IPS-20b (cell line): ENCODE measurements at regions not wholly inside any gene's neighbourhood (a gene's known extent, or its start where the extent isn't known, plus 50 kb on each side); places are given as distances from the start of the nearest gene placed in this dataset.
A peak's percentile ranks its signal among the peaks of the same experiment; 100 is the strongest.
"Not testable (repeated sequence)": the region's sequence is repeated elsewhere in the genome, so short reads cannot be mapped to it uniquely, and the experiment has no call there.

Experiments used
- H3K27ac ChIP-seq: one replicate; pipeline ENCODE4 v1.5.1; 2013; ENCODE audit warnings: low read length
- H3K27me3 ChIP-seq: 2 replicates; pipeline ENCODE4 v1.6.1; 2013; ENCODE audit warnings: mild to moderate bottlenecking, low read length, inconsistent platforms; ENCODE audit not compliant: insufficient read depth
- H3K36me3 ChIP-seq: 2 replicates; pipeline ENCODE4 v1.6.1; 2013; ENCODE audit warnings: low read depth, mild to moderate bottlenecking, inconsistent platforms, low read length, moderate library complexity; ENCODE audit not compliant: insufficient read depth
- H3K4me1 ChIP-seq: 2 replicates; pipeline ENCODE4 v1.6.1; 2013; ENCODE audit warnings: mild to moderate bottlenecking, control low read depth, inconsistent platforms, low read length, moderate library complexity; ENCODE audit not compliant: insufficient read depth
- H3K4me3 ChIP-seq: 2 replicates; pipeline ENCODE4 v1.5.1; 2013; ENCODE audit warnings: mild to moderate bottlenecking, low read length, inconsistent platforms
- H3K9ac ChIP-seq: 2 replicates; pipeline ENCODE4 v1.6.1; 2013; ENCODE audit warnings: low read depth, mild to moderate bottlenecking, inconsistent platforms, low read length, moderate library complexity
- H3K9me3 ChIP-seq: 2 replicates; pipeline ENCODE4 v1.6.1; 2013; ENCODE audit warnings: mild to moderate bottlenecking, low read depth, low read length, inconsistent platforms; ENCODE audit not compliant: insufficient read depth

DNA sequence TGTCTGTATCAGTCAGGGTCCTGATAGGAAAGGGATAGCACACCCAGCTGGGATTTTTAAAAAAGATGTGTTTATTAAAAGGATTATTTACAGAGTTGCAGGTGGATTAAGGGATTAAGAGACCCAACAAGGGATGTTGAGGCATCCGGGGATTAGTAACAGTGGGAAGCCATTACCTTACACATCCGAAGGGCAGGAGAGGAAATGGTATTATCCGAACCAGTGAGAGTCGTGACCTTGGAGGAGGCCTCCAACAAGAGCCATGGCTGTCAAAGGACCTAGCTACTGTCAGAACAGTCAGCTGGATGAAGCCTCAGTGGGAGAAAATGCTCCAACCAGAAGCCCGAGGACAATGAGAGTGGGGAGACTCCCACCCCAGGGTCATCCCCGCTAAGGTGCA, 146.3 kb upstream of the KRAS start:
- Histone ChIP-seq H3K9me3 (peaks cover 3% of the 10 kb centered on the region; the same call in 1 of the 2 replicates), H3K36me3 (no peaks in the 10 kb centered on the region), H3K27me3 (no peaks in the 10 kb centered on the region), H3K9ac (no peak overlapping the region), H3K27ac (no peak overlapping the region), H3K4me1 (no peaks in the 10 kb centered on the region), H3K4me3 (no peak overlapping the region)

- H3K27ac ChIP-seq: no peak overlapping the region
- H3K9me3 ChIP-seq: no peaks in the 10 kb centered on the region
- H3K36me3 ChIP-seq: no peaks in the 10 kb centered on the region
- no peaks in the 10 kb centered on the region for H3K4me1 ChIP-seq
- H3K27me3 ChIP-seq: no peaks in the 10 kb centered on the region
- H3K4me3 ChIP-seq: no peak overlapping the region
- H3K9ac ChIP-seq: no peak overlapping the region
Observed at GRCh38 chr12:25395227-25395626, 144.5 kb upstream of the KRAS start.

DNA sequence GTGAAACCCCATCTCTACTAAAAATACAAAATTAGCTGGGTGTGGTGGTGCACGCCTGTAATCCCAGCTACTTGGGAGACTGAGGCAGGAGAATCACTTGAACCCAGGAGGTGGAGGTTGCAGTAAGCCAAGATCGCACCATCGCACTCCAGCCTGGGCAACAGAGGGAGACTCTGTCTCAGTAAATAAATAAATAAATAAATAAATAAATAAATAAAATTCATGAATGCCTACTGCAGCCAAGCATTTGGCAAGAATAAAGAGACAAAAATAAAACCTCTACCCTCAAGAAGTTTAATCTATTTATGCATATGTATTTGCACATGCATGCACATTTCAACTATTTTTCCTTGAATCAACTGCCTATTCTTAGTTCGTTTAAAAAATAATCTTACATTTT, 144.0 kb upstream of the KRAS start:
- not testable (repeated sequence) for H3K27me3 ChIP-seq, H3K4me1 ChIP-seq, H3K27ac ChIP-seq, H3K9me3 ChIP-seq, H3K36me3 ChIP-seq, H3K4me3 ChIP-seq, H3K9ac ChIP-seq

GRCh38 chr12:25394025-25394424, 143.3 kb upstream of the KRAS start:
- H3K27me3 ChIP-seq: no peaks in the 10 kb centered on the region
- no peaks in the 10 kb centered on the region for H3K9me3 ChIP-seq
- no peaks in the 10 kb centered on the region for H3K36me3 ChIP-seq
- H3K4me1 ChIP-seq: no peaks in the 10 kb centered on the region
- no peak overlapping the region for H3K9ac ChIP-seq
- no peak overlapping the region for H3K4me3 ChIP-seq
- H3K27ac ChIP-seq: no peak overlapping the region

DNA sequence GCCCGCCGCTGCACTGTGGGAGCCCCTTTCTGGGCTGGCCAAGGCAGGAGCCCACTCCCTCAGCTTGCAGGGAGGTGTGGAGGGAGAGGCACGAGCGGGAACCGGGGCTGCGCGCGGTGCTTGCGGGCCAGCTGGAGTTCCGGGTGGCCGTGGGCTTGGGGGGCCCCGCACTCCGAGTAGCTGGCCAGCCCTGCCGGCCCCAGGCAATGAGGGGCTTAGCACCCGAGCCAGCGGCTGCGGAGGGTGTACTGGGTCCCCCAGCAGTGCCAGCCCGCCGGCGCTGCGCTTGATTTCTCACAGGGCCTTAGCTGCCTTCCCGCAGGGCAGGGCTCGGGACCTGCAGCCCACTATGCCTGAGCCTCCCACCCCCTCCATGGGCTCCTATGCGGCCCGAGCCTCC, 140.6 kb upstream of the KRAS start:
- not testable (repeated sequence) for H3K4me1 ChIP-seq, H3K36me3 ChIP-seq, H3K4me3 ChIP-seq, H3K9ac ChIP-seq, H3K27ac ChIP-seq, H3K9me3 ChIP-seq
- H3K27me3 ChIP-seq: peaks cover 11% of the 10 kb centered on the region

DNA sequence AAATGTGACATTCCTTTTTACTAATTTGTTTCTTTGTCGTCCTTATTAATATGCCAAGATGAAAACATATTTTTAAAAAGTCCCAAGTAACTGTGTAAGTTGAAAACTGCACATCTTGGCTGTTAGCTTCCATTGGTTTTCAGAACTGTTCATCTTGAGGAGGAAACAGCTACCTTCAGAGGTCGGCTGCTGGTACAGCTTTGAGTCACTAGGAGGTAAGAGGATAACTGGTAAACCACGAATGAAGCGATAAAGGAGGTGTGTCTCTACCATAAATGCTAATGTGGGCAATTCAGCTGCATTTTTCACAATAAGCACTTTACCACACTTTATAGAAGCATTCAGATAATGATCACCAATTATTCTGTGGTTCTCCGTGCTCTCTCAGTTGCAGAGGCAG, 137.5 kb upstream of the KRAS start:
- H3K4me1 ChIP-seq: peaks cover 6% of the 10 kb centered on the region; the same call in 1 of the 2 replicates
- no peaks in the 10 kb centered on the region for H3K9me3 ChIP-seq
- H3K4me3 ChIP-seq: no peak overlapping the region
- H3K27me3 ChIP-seq: peaks cover 26% of the 10 kb centered on the region
- no peak overlapping the region for H3K27ac ChIP-seq
- no peak overlapping the region for H3K9ac ChIP-seq
- H3K36me3 ChIP-seq: no peaks in the 10 kb centered on the region

DNA sequence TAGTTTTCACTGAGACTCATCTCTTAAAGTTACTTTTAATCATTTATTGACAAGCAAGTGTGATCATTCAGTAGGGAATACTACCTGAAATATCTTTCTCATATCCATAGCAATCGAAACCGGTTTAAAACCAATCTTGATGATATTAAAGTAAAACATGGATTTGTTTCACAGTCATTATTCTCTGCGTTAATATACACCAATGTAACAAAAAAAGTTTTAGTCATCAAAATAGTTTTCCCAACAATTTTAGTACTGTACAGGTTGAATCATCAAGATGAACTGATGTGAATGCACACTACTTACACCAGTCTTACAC, 137.0 kb upstream of the KRAS start:
- Histone ChIP-seq H3K9me3 (no peaks in the 10 kb centered on the region), H3K9ac (no peak overlapping the region), H3K27me3 (peaks cover 26% of the 10 kb centered on the region), H3K4me3 (no peak overlapping the region), H3K27ac (no peak overlapping the region), H3K4me1 (peaks cover 6% of the 10 kb centered on the region; the same call in 1 of the 2 replicates), H3K36me3 (no peaks in the 10 kb centered on the region)

GRCh38 chr12:25386831-25387731, 136.4 kb upstream of the KRAS start:
- H3K4me3 ChIP-seq: peak overlapping the region; percentile 88
- H3K4me1 ChIP-seq: peaks cover 6% of the 10 kb centered on the region; the same call in 1 of the 2 replicates
- H3K27ac ChIP-seq: no peak overlapping the region
- H3K27me3 ChIP-seq: peaks cover 29% of the 10 kb centered on the region
- H3K9me3 ChIP-seq: no peaks in the 10 kb centered on the region
- H3K36me3 ChIP-seq: no peaks in the 10 kb centered on the region
- H3K9ac ChIP-seq: peak overlapping the region; percentile 66; the same call in 1 of the 2 replicates

DNA sequence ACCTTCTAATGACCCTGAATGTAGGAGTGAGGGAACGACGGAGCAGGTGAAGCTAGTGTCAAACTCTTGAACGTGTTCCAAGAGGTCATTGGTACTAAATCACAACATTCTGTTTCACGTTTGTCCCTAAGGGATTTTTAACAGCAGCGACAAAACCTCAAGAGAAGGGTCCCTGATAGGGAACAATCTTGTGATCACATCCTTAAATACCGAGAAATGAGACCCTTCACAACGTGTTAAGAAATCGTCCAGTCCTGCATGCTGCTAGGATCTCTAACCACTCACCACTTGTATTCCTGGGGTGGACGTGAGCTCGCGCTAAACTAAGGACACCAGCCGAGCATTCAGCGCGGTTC, 134.1 kb upstream of the KRAS start:
- H3K4me3 ChIP-seq: peak overlapping the region; percentile 88
- peaks cover 6% of the 10 kb centered on the region; the same call in 1 of the 2 replicates for H3K4me1 ChIP-seq
- H3K9ac ChIP-seq: peak overlapping the region; percentile 99; the same call in 1 of the 2 replicates
- H3K9me3 ChIP-seq: no peaks in the 10 kb centered on the region
- no peaks in the 10 kb centered on the region for H3K36me3 ChIP-seq
- H3K27ac ChIP-seq: peak overlapping the region; percentile 85
- peaks cover 30% of the 10 kb centered on the region for H3K27me3 ChIP-seq

DNA sequence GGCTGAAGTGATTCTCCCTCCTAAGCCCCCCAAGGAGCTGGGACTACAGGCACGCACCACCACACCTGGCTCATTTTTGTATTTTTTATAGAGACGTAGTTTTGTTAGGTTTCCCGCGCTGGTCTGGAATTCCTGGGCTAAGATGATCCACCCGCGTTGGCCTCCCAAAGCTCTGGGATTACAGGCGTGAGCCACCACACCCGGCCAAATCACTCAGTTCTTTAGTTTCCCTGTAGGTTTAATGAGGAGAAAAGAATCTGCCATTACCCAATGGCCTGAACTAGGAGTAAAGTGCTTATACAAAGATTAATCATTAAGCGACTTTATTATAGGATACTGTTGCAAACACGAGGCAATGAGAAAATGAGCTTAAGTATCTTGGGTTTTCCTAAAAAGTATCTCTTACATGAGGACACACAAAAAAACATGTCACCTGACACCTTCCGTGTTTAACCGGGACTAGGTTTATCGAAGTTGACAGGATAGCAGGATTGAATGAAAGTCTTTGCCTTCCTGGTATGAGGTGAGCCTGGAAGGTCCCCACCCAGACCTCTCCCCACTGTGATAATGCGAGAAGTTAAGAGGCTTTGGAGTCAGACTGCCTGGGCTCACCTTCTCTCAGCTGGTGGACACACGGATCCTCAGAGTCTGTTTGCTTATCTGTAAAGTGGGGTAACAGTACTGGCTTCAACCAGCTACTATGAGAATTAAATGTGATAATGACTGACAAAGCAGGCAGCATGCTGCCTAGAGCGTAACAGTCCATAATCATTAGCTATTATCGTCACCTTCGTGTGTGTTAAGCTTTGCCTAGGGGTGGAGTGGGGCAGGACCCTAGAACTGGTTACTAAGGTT, 133.5 kb upstream of the KRAS start:
- Histone ChIP-seq H3K4me1 (peaks cover 6% of the 10 kb centered on the region; the same call in 1 of the 2 replicates), H3K27me3 (peaks cover 30% of the 10 kb centered on the region), H3K27ac (no peak overlapping the region), H3K4me3 (peak overlapping the region; percentile 88), H3K9me3 (no peaks in the 10 kb centered on the region), H3K36me3 (no peaks in the 10 kb centered on the region), H3K9ac (peak overlapping the region; percentile 99; the same call in 1 of the 2 replicates)

GRCh38 chr12:25382311-25383106, 131.8 kb upstream of the KRAS start:
- Histone ChIP-seq H3K36me3 (no peaks in the 10 kb centered on the region), H3K4me1 (peaks cover 6% of the 10 kb centered on the region; the same call in 1 of the 2 replicates), H3K4me3 (no peak overlapping the region), H3K9ac (no peak overlapping the region), H3K27ac (no peak overlapping the region), H3K9me3 (no peaks in the 10 kb centered on the region), H3K27me3 (peaks cover 30% of the 10 kb centered on the region)
